GM18498 (cell line): ENCODE measurements at regions not wholly inside any gene's neighbourhood (a gene's known extent, or its start where the extent isn't known, plus 50 kb on each side); places are given as distances from the start of the nearest gene placed in this dataset.
"Not testable (repeated sequence)": the region's sequence is repeated elsewhere in the genome, so short reads cannot be mapped to it uniquely, and the experiment has no call there.

Source experiments
- ATAC-seq: cut with Tn5 transposase; IDR thresholded peaks from one replicate; pipeline ENCODE4 v1.9.1; 2021; ENCODE audit warnings: mild to moderate bottlenecking, moderate library complexity; ENCODE audit not compliant: unreplicated experiment

- ATAC-seq, result not testable (repeated sequence)
These were observed 296.8 kb downstream of the GOLGA6L6 start for GRCh38 chr15:20244792-20245191.

- ATAC-seq, result not testable (repeated sequence)
These were observed 297.9 kb downstream of the GOLGA6L6 start for GRCh38 chr15:20243486-20244240.

- ATAC-seq, result not testable (repeated sequence)
These were observed 301.2 kb downstream of the GOLGA6L6 start for GRCh38 chr15:20240366-20240917.

GRCh38 chr15:20239186-20239585 lies 302.4 kb downstream of the GOLGA6L6 start:
- ATAC-seq, result not testable (repeated sequence)

GRCh38 chr15:20237256-20238020 lies 304.2 kb downstream of the GOLGA6L6 start:
- not testable (repeated sequence) for ATAC-seq

GRCh38 chr15:20235728-20236127 lies 305.9 kb downstream of the GOLGA6L6 start:
- ATAC-seq, result not testable (repeated sequence)

GRCh38 chr15:20234006-20234540 lies 307.5 kb downstream of the GOLGA6L6 start:
- not testable (repeated sequence) for ATAC-seq

GRCh38 chr15:20232457-20232856 lies 309.1 kb downstream of the GOLGA6L6 start:
- not testable (repeated sequence) for ATAC-seq

- not testable (repeated sequence) for ATAC-seq
These were observed 310.9 kb downstream of the GOLGA6L6 start for GRCh38 chr15:20230656-20231055.

- ATAC-seq, result not testable (repeated sequence)
These were observed 312.8 kb downstream of the GOLGA6L6 start for GRCh38 chr15:20228791-20229190.

- ATAC-seq, result not testable (repeated sequence)
These were observed 314.3 kb downstream of the GOLGA6L6 start for GRCh38 chr15:20227119-20227853.

- not testable (repeated sequence) for ATAC-seq
These were observed 315.1 kb downstream of the GOLGA6L6 start for GRCh38 chr15:20226531-20226930.

- not testable (repeated sequence) for ATAC-seq
These were observed 320.5 kb downstream of the GOLGA6L6 start for GRCh38 chr15:20221063-20221462.

GRCh38 chr15:20219171-20219570 lies 322.4 kb downstream of the GOLGA6L6 start:
- ATAC-seq, result not testable (repeated sequence)

GRCh38 chr15:20215700-20216099 lies 325.9 kb downstream of the GOLGA6L6 start:
- not testable (repeated sequence) for ATAC-seq

- ATAC-seq, result not testable (repeated sequence)
These were observed 327.5 kb downstream of the GOLGA6L6 start for GRCh38 chr15:20214101-20214500.

GRCh38 chr15:20211508-20211907 lies 330.1 kb downstream of the GOLGA6L6 start:
- ATAC-seq, result not testable (repeated sequence)

- not testable (repeated sequence) for ATAC-seq
These were observed 331.6 kb downstream of the GOLGA6L6 start for GRCh38 chr15:20209973-20210372.

GRCh38 chr15:20207607-20208006 lies 334.0 kb downstream of the GOLGA6L6 start:
- not testable (repeated sequence) for ATAC-seq

- ATAC-seq, result not testable (repeated sequence)
These were observed 334.4 kb downstream of the GOLGA6L6 start for GRCh38 chr15:20207198-20207597.
